ENCODE measurements at regions not wholly inside any gene's neighbourhood (a gene's known extent, or its start where the extent isn't known, plus 50 kb on each side); places are given as distances from the start of the nearest gene placed in this dataset.

- H3K36me3 ChIP-seq: no peaks in the 10 kb centered on the region
- no peaks in the 10 kb centered on the region for H3K9me3 ChIP-seq
- TF ChIP-seq CTCF (IDR thresholded peaks at IDR 0.05) (no peak), POLR2A (IDR thresholded peaks at IDR 0.05) (no peak)
- no peak for DNase-seq
- no peak overlapping the region for H3K4me3 ChIP-seq
- H3K27ac ChIP-seq: no peak overlapping the region
- no peaks in the 10 kb centered on the region for H3K27me3 ChIP-seq
- peaks cover 0 to 25% (median 0%) of the 10 kb centered on the region in 3 donors for H3K4me1 ChIP-seq
- WGBS, 2 donors: 84 to 85% methylated on average over 3 to 4 of the region's 4 CpGs
- intact Hi-C loops (cut with DNase I): no loop called here
Measured at GRCh38 chr2:19541884-19542283, 183.5 kb upstream of the OSR1 start.

GRCh38 chr2:19540739-19541525, 182.5 kb upstream of the OSR1 start:
- Histone ChIP-seq H3K27ac (no peak overlapping the region), H3K4me1 (peaks cover 0 to 25% (median 0%) of the 10 kb centered on the region in 3 donors), H3K4me3 (no peak overlapping the region), H3K9me3 (no peaks in the 10 kb centered on the region), H3K36me3 (no peaks in the 10 kb centered on the region), H3K27me3 (no peaks in the 10 kb centered on the region)
- WGBS, 2 donors: 53 to 63% methylated on average over 6 to 7 of the region's 7 CpGs
- TF ChIP-seq POLR2A (IDR thresholded peaks at IDR 0.05) (no peak), CTCF (IDR thresholded peaks at IDR 0.05) (no peak)
- DNase-seq: no peak
- intact Hi-C loops (cut with DNase I): no loop called here

DNA sequence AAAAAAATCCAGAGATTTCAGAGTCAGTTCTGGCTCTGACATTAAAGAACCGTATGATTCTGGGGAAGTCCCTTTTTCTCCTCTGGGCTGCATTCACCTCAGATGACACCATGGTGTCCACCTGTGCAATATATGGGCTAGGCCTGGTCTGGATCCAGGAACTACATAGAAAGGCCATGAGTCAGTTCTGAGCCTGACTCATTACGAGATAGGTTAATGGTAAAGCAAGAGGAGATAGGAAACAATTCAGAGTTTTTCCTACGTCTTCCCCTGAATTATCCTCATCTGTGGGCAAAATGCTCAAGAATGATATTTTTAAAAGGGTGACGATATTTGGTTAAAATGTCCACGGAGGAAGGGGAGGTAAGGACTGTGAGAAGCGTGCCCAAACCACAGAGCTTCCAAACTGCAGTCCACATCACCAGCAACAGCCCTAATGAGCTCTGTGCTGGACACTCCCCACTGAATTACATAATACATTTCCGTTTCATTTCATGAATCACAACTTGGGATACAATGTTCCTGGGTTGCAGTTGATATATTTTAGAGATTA, 180.1 kb upstream of the OSR1 start:
- Histone ChIP-seq H3K9me3 (no peaks in the 10 kb centered on the region), H3K36me3 (no peaks in the 10 kb centered on the region), H3K27ac (peak overlapping the region in 2 of 4 donors; percentile 6 to 66), H3K27me3 (peaks cover 0 to 3% (median 0%) of the 10 kb centered on the region in 4 donors), H3K4me1 (peaks cover 0 to 25% (median 0%) of the 10 kb centered on the region in 3 donors), H3K4me3 (no peak overlapping the region)
- DNase-seq: no peak
- WGBS, 2 donors: 24 to 41% methylated on average over 7 of the region's 7 CpGs
- intact Hi-C loops (cut with DNase I): no loop called here
- no peak for TF ChIP-seq POLR2A (IDR thresholded peaks at IDR 0.05)
- TF ChIP-seq CTCF (IDR thresholded peaks at IDR 0.05): no peak

- intact Hi-C loops (cut with DNase I): no loop called here
- no peak for TF ChIP-seq CTCF (IDR thresholded peaks at IDR 0.05)
- no peak for TF ChIP-seq POLR2A (IDR thresholded peaks at IDR 0.05)
- peaks cover 0 to 3% (median 0%) of the 10 kb centered on the region in 4 donors for H3K27me3 ChIP-seq
- H3K4me1 ChIP-seq: peaks cover 0 to 23% (median 0%) of the 10 kb centered on the region in 3 donors
- DNase-seq: no peak
- H3K36me3 ChIP-seq: no peaks in the 10 kb centered on the region
- WGBS, 2 donors: 35 to 76% methylated on average over 2 to 3 of the region's 3 CpGs
- H3K9me3 ChIP-seq: no peaks in the 10 kb centered on the region
- no peak overlapping the region for H3K4me3 ChIP-seq
- H3K27ac ChIP-seq: no peak overlapping the region
Measured at GRCh38 chr2:19536136-19536535, 177.7 kb upstream of the OSR1 start.

DNA sequence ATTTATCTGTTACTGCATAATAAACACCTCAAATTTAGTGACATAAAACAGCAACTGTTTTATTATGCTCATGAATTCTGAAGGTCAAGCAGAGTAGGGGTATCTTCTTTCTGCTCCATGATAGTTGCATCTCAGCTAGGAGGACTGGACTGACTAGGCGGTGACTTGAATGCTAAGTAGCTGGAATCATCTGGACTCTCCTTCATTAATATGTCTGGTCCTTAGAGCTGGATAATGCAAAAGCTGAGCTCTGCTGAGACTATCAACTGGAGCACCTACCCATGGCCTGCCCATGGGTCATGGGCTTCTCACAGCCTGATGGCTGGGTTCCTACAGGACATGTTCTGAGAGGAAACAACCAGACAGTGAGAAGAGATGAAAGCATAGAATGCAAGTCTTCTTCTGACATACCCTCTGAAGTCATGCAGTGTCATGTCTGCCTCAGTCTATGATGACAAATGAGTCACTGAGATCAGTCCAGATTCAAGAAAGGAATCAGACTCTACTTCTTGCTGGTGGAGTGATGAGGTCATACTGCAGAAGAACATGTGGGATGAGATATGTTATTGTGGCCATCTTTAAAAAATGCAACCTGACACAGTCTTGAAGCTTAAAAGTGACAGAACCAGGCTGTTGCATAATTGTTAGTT, 174.2 kb upstream of the OSR1 start:
- intact Hi-C loops (cut with DNase I): no loop called here
- no peak for DNase-seq
- WGBS, 2 donors: 100% methylated on average over 1 of the region's 1 CpG

More for the DNA sequence above, 174.2 kb upstream of the OSR1 start:
- Histone ChIP-seq H3K4me3 (no peak overlapping the region), H3K36me3 (no peaks in the 10 kb centered on the region), H3K4me1 (no peaks in the 10 kb centered on the region), H3K9me3 (no peaks in the 10 kb centered on the region), H3K27ac (no peak overlapping the region), H3K27me3 (peaks cover 0 to 3% (median 0%) of the 10 kb centered on the region in 4 donors)
- no peak for TF ChIP-seq POLR2A (IDR thresholded peaks at IDR 0.05)

Measured in esophagus squamous epithelium (tissue), 5 donors.